Parathyroid adenoma (tissue), 2 donors: ENCODE measurements at regions not wholly inside any gene's neighbourhood (a gene's known extent, or its start where the extent isn't known, plus 50 kb on each side); places are given as distances from the start of the nearest gene placed in this dataset.

Experiments
- H2AFZ ChIP-seq: fragments of 300-600 bp; sonication (generic); one replicate; pipeline ENCODE4 v1.7.0; 2017; ENCODE audit warnings: antibody characterized with exemption, mild to moderate bottlenecking
- H3K27ac ChIP-seq: fragments of 300-600 bp; sonication (generic); one replicate; pipeline ENCODE4 v1.7.0; 2017
- H3K27me3 ChIP-seq: fragments of 300-600 bp; sonication (generic); one replicate; pipeline ENCODE4 v1.7.0; 2017; ENCODE audit warnings: low read length; ENCODE audit not compliant: control insufficient read depth, insufficient read depth
- H3K36me3 ChIP-seq: fragments of 300-600 bp; sonication (generic); one replicate; pipeline ENCODE4 v1.7.0; 2017; ENCODE audit warnings: low read length; ENCODE audit not compliant: control insufficient read depth, insufficient read depth
- H3K4me1 ChIP-seq: fragments of 300-600 bp; sonication (generic); one replicate; pipeline ENCODE4 v1.7.0; 2017; ENCODE audit warnings: control low read depth
- H3K4me2 ChIP-seq: fragments of 300-600 bp; sonication (generic); one replicate; pipeline ENCODE4 v1.7.0; 2017; ENCODE audit warnings: low read length
- H3K4me3 ChIP-seq: fragments of 300-600 bp; sonication (generic); one replicate; pipeline ENCODE4 v1.7.0; 2017; ENCODE audit warnings: low read depth, low read length
- H3K79me2 ChIP-seq: fragments of 300-600 bp; sonication (generic); one replicate; pipeline ENCODE4 v1.7.0; 2017; ENCODE audit warnings: control low read depth
- H3K9ac ChIP-seq: fragments of 300-600 bp; sonication (generic); one replicate; pipeline ENCODE4 v1.7.0; 2017; ENCODE audit warnings: mild to moderate bottlenecking
- H3K9me3 ChIP-seq: fragments of 300-600 bp; sonication (generic); one replicate; pipeline ENCODE4 v1.7.0; 2017; ENCODE audit warnings: low read length; ENCODE audit not compliant: control insufficient read depth
- CTCF ChIP-seq: fragments of 300-600 bp; sonication (generic); IDR thresholded peaks from one replicate; pipeline ENCODE4 v1.7.0; 2017; ENCODE audit warnings: antibody characterized with exemption, mild to moderate bottlenecking
- donor health status: primary hyperparathyroidism.

GRCh38 chr15:38614621-38615020, 50.0 kb upstream of the RASGRP1 start:
- Histone ChIP-seq H3K27me3 (no peaks in the 10 kb centered on the region), H3K9ac (no peak overlapping the region), H3K9me3 (no peaks in the 10 kb centered on the region), H3K4me3 (no peak overlapping the region), H3K4me1 (no peaks in the 10 kb centered on the region), H2AFZ (no peak overlapping the region), H3K36me3 (no peaks in the 10 kb centered on the region), H3K27ac (no peak overlapping the region), H3K79me2 (no peaks in the 10 kb centered on the region), H3K4me2 (no peak overlapping the region)
- TF ChIP-seq CTCF: no peak

- no peaks in the 10 kb centered on the region for H3K9me3 ChIP-seq
- no peaks in the 10 kb centered on the region for H3K4me1 ChIP-seq
- no peak overlapping the region for H3K27ac ChIP-seq
- no peak overlapping the region for H3K4me2 ChIP-seq
- no peak for TF ChIP-seq CTCF
- H3K4me3 ChIP-seq: no peak overlapping the region
- no peak overlapping the region for H3K9ac ChIP-seq
- no peak overlapping the region for H2AFZ ChIP-seq
- no peaks in the 10 kb centered on the region for H3K36me3 ChIP-seq
- no peaks in the 10 kb centered on the region for H3K27me3 ChIP-seq
- no peaks in the 10 kb centered on the region for H3K79me2 ChIP-seq
Observed at GRCh38 chr15:38617831-38618230, 53.2 kb upstream of the RASGRP1 start.

- no peak for TF ChIP-seq CTCF
- Histone ChIP-seq H3K36me3 (no peaks in the 10 kb centered on the region), H3K4me1 (no peaks in the 10 kb centered on the region), H3K27ac (no peak overlapping the region), H3K27me3 (no peaks in the 10 kb centered on the region), H2AFZ (no peak overlapping the region), H3K9ac (no peak overlapping the region), H3K9me3 (no peaks in the 10 kb centered on the region), H3K4me2 (no peak overlapping the region), H3K4me3 (no peak overlapping the region), H3K79me2 (no peaks in the 10 kb centered on the region)
Observed at GRCh38 chr15:38618242-38618955, 53.8 kb upstream of the RASGRP1 start.

- H3K36me3 ChIP-seq: no peaks in the 10 kb centered on the region
- H3K27ac ChIP-seq: no peak overlapping the region
- no peak overlapping the region for H3K4me2 ChIP-seq
- no peak overlapping the region for H3K4me3 ChIP-seq
- H3K4me1 ChIP-seq: no peaks in the 10 kb centered on the region
- H3K9me3 ChIP-seq: no peaks in the 10 kb centered on the region
- H2AFZ ChIP-seq: no peak overlapping the region
- H3K79me2 ChIP-seq: no peaks in the 10 kb centered on the region
- H3K27me3 ChIP-seq: no peaks in the 10 kb centered on the region
- no peak for TF ChIP-seq CTCF
- H3K9ac ChIP-seq: no peak overlapping the region
Observed at GRCh38 chr15:38620098-38620497, 55.5 kb upstream of the RASGRP1 start.
